K562 (cell line): ENCODE measurements at regions not wholly inside any gene's neighbourhood (a gene's known extent, or its start where the extent isn't known, plus 50 kb on each side); places are given as distances from the start of the nearest gene placed in this dataset.

Source experiments
- DDX20 ChIP-seq: fragments of 450-650 bp; IDR thresholded peaks from 2 replicates; pipeline ENCODE4 v1.6.1; 2016; ENCODE audit warnings: missing genetic modification characterization, low read depth, mild to moderate bottlenecking, missing compliant biosample characterization, moderate library complexity
- POLR3A ChIP-seq: IDR thresholded peaks from 2 replicates; pipeline ENCODE4 v1.6.1; 2011; ENCODE audit warnings: borderline replicate concordance, mild to moderate bottlenecking, moderate library complexity; ENCODE audit not compliant: insufficient read length, insufficient read depth; ENCODE audit errors: extremely low read depth
- RBBP5 ChIP-seq: fragments of 200-600 bp; sonication (generic); IDR thresholded peaks from 2 replicates; pipeline ENCODE4 v1.6.1; 2012; ENCODE audit warnings: borderline replicate concordance, mild to moderate bottlenecking, low read length, control low read depth, inconsistent platforms; ENCODE audit not compliant: insufficient read depth, poor library complexity, severe bottlenecking
- SIX5 ChIP-seq, 2 experiments: IDR thresholded peaks; 2 replicates each; pipeline ENCODE4 v1.6.1; 2011; ENCODE audit warnings: low read length in 2 of 2, borderline replicate concordance in 1 of 2, low read depth in 1 of 2, mild to moderate bottlenecking in 1 of 2, moderate library complexity in 1 of 2; ENCODE audit not compliant: insufficient read depth in 1 of 2
- SMARCB1 ChIP-seq: IDR thresholded peaks from 2 replicates; pipeline ENCODE4 v1.6.1; 2011; ENCODE audit warnings: improper control_type of control experiment, low read depth; ENCODE audit not compliant: insufficient read length
- TF ChIP-seq, protein P1 (sequence below), 2 experiments: fragments of 450-650 bp in 1 of 2; sonication (generic) in 1 of 2; formaldehyde crosslinking in 1 of 2; IDR thresholded peaks; 2 replicates each; pipeline versions ENCODE4 v1.7.1 to v1.9.0; 2016 to 2022; ENCODE audit warnings: inconsistent platforms in 1 of 2, mild to moderate bottlenecking in 1 of 2, missing genetic modification reagents in 1 of 2
- TF ChIP-seq, protein P2 (sequence below): IDR thresholded peaks from 2 replicates; pipeline ENCODE4 v1.6.1; 2012; ENCODE audit warnings: low read depth, low read length, improper control_type of control experiment, borderline replicate concordance
- TF ChIP-seq, protein P3 (sequence below): sonication (generic); formaldehyde crosslinking; IDR thresholded peaks from 2 replicates; pipeline ENCODE4 v1.8.0; 2022; ENCODE audit warnings: mild to moderate bottlenecking, low read depth, missing genetic modification reagents
- TF ChIP-seq, protein P4 (sequence below): fragments of 450-650 bp; IDR thresholded peaks from 2 replicates; pipeline ENCODE4 v1.6.1; 2017; ENCODE audit warnings: antibody characterized with exemption, mild to moderate bottlenecking

DNA sequence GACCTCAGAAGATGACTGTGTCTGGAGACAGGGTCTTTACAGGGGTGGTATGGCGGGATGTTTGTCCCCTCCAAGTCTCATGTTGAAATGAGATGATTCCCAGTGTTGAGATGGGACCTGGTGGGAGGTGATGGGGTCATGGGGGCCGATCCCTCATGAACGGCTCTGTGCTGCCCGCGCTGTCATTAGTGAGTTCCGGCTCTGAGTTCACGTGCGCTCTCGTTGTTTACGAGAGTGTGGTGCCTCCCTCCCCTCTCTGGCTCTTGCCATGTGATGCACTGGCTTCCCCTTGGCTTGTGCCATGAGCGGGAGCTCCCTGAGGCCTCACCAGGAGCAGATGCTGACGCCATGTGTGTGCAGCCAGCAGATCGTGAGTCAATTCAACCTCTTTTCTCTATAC is 830.8 kb downstream of the TBC1D22A start (continued):
- TF ChIP-seq, protein P1, sequence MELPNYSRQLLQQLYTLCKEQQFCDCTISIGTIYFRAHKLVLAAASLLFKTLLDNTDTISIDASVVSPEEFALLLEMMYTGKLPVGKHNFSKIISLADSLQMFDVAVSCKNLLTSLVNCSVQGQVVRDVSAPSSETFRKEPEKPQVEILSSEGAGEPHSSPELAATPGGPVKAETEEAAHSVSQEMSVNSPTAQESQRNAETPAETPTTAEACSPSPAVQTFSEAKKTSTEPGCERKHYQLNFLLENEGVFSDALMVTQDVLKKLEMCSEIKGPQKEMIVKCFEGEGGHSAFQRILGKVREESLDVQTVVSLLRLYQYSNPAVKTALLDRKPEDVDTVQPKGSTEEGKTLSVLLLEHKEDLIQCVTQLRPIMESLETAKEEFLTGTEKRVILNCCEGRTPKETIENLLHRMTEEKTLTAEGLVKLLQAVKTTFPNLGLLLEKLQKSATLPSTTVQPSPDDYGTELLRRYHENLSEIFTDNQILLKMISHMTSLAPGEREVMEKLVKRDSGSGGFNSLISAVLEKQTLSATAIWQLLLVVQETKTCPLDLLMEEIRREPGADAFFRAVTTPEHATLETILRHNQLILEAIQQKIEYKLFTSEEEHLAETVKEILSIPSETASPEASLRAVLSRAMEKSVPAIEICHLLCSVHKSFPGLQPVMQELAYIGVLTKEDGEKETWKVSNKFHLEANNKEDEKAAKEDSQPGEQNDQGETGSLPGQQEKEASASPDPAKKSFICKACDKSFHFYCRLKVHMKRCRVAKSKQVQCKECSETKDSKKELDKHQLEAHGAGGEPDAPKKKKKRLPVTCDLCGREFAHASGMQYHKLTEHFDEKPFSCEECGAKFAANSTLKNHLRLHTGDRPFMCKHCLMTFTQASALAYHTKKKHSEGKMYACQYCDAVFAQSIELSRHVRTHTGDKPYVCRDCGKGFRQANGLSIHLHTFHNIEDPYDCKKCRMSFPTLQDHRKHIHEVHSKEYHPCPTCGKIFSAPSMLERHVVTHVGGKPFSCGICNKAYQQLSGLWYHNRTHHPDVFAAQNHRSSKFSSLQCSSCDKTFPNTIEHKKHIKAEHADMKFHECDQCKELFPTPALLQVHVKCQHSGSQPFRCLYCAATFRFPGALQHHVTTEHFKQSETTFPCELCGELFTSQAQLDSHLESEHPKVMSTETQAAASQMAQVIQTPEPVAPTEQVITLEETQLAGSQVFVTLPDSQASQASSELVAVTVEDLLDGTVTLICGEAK (IDR thresholded peaks at IDR 0.05): no peak
- TF ChIP-seq, protein P1 (CRISPR knock-in tag; IDR thresholded peaks at IDR 0.05): no peak
- no peak for TF ChIP-seq POLR3A
- no peak for TF ChIP-seq RBBP5
- TF ChIP-seq, protein P2, sequence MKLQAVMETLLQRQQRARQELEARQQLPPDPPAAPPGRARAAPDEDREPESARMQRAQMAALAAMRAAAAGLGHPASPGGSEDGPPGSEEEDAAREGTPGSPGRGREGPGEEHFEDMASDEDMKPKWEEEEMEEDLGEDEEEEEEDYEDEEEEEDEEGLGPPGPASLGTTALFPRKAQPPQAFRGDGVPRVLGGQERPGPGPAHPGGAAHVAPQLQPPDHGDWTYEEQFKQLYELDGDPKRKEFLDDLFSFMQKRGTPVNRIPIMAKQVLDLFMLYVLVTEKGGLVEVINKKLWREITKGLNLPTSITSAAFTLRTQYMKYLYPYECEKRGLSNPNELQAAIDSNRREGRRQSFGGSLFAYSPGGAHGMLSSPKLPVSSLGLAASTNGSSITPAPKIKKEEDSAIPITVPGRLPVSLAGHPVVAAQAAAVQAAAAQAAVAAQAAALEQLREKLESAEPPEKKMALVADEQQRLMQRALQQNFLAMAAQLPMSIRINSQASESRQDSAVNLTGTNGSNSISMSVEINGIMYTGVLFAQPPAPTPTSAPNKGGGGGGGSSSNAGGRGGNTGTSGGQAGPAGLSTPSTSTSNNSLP: no peak
- no peak for TF ChIP-seq SIX5 (IDR thresholded peaks at IDR 0.05; ENCODE audit: borderline replicate concordance in 1 of 2, insufficient read depth in 1 of 2, low read depth in 1 of 2, low read length in 2 of 2)
- no peak for TF ChIP-seq SMARCB1
- TF ChIP-seq, protein P3, sequence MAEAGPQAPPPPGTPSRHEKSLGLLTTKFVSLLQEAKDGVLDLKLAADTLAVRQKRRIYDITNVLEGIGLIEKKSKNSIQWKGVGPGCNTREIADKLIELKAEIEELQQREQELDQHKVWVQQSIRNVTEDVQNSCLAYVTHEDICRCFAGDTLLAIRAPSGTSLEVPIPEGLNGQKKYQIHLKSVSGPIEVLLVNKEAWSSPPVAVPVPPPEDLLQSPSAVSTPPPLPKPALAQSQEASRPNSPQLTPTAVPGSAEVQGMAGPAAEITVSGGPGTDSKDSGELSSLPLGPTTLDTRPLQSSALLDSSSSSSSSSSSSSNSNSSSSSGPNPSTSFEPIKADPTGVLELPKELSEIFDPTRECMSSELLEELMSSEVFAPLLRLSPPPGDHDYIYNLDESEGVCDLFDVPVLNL: no peak
- TF ChIP-seq DDX20 (tag): no peak
- TF ChIP-seq, protein P4, sequence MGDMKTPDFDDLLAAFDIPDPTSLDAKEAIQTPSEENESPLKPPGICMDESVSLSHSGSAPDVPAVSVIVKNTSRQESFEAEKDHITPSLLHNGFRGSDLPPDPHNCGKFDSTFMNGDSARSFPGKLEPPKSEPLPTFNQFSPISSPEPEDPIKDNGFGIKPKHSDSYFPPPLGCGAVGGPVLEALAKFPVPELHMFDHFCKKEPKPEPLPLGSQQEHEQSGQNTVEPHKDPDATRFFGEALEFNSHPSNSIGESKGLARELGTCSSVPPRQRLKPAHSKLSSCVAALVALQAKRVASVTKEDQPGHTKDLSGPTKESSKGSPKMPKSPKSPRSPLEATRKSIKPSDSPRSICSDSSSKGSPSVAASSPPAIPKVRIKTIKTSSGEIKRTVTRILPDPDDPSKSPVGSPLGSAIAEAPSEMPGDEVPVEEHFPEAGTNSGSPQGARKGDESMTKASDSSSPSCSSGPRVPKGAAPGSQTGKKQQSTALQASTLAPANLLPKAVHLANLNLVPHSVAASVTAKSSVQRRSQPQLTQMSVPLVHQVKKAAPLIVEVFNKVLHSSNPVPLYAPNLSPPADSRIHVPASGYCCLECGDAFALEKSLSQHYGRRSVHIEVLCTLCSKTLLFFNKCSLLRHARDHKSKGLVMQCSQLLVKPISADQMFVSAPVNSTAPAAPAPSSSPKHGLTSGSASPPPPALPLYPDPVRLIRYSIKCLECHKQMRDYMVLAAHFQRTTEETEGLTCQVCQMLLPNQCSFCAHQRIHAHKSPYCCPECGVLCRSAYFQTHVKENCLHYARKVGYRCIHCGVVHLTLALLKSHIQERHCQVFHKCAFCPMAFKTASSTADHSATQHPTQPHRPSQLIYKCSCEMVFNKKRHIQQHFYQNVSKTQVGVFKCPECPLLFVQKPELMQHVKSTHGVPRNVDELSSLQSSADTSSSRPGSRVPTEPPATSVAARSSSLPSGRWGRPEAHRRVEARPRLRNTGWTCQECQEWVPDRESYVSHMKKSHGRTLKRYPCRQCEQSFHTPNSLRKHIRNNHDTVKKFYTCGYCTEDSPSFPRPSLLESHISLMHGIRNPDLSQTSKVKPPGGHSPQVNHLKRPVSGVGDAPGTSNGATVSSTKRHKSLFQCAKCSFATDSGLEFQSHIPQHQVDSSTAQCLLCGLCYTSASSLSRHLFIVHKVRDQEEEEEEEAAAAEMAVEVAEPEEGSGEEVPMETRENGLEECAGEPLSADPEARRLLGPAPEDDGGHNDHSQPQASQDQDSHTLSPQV: no peak
